Tongue (tissue), 1 donor: ENCODE measurements at regions not wholly inside any gene's neighbourhood (a gene's known extent, or its start where the extent isn't known, plus 50 kb on each side); places are given as distances from the start of the nearest gene placed in this dataset.

ENCODE experiments used
- DNase-seq: peaks from one replicate; pipeline ENCODE4 v3.0.0-alpha.2; 2015

- no peak for DNase-seq
Measured at GRCh38 chr3:193850084-193850619, 257.1 kb downstream of the OPA1 start.

GRCh38 chr3:193851428-193851847 lies 258.4 kb downstream of the OPA1 start:
- no peak for DNase-seq

DNA sequence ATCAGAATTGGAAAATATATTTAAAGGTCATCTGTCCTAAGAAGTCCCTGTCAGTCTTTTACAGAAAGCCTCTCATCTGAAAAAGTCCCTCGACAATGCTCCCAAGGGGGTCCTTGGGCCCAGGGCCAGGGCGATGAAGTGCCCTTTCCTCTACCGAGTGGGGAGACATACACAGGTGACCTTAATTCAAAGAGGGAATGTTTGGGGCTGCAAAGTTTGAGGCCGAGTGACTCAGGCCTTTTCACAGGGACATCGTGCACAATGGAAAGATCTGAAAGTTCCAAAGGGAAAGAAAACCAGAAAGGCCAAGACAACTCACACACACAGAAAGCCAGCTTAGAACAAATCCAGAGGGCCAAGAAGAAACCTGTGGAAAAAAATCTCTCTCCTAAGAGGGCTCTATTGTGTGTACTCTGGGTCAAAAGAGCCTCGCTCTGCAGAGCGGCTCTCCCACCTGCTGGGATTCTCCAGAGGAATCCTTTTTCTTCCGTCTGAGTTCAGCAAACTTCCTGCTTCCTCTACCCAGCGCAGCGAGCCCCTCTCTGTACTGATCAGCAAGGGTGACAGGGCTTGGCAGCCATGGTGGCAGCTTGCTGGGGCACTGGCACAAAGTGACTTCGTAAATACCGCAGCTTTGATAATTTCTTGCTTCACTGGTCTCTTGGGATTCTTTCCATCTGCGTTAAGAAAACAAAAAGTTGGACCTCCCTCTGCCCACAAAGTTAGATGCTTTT lies 259.1 kb downstream of the OPA1 start:
- peak; percentile 65 for DNase-seq

DNA sequence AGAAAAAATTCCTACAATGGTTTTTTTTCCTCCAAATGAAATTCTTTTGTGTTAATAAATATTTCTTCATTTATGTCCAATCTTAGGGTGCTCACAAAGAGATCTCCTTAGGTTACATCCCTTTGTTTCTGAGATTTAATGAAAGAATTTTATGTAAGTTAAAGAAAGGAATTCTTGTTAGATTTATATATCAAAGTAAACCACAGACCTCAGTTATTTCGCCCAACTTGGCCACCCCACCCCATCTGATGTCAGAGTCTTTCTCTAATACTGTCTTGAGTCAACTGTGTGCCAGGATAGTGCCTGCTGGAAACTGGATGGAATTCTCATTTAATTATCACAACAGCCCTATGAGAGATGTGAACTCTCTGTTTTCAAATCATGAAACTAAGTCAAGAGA lies 259.9 kb downstream of the OPA1 start:
- DNase-seq = no peak

- no peak for DNase-seq
Measured at GRCh38 chr3:193853511-193854219, 260.7 kb downstream of the OPA1 start.

DNA sequence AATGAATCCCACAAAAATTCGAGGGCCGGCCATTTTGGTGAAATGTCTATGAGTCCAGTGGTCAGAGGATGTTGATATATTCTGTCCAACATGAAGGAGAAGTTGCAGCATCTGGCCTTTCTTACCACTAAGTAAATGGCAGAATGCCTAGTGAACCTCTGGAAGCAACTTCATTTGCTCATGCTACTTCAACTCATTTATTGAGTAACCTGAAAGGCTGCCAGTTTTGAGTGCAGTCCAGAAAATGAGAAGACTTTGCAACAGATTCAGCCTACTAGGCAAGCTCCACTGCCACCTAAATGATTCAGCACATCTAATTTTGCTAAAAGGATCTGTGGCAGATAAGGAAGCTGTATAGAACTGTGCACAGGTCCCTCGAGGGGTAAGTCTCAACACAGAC lies 265.0 kb downstream of the OPA1 start:
- no peak for DNase-seq

- no peak for DNase-seq
Measured at GRCh38 chr3:193859195-193859594, 266.2 kb downstream of the OPA1 start.

GRCh38 chr3:193861012-193861411 lies 268.0 kb downstream of the OPA1 start:
- no peak for DNase-seq

GRCh38 chr3:193862843-193863242 lies 269.8 kb downstream of the OPA1 start:
- no peak for DNase-seq

DNA sequence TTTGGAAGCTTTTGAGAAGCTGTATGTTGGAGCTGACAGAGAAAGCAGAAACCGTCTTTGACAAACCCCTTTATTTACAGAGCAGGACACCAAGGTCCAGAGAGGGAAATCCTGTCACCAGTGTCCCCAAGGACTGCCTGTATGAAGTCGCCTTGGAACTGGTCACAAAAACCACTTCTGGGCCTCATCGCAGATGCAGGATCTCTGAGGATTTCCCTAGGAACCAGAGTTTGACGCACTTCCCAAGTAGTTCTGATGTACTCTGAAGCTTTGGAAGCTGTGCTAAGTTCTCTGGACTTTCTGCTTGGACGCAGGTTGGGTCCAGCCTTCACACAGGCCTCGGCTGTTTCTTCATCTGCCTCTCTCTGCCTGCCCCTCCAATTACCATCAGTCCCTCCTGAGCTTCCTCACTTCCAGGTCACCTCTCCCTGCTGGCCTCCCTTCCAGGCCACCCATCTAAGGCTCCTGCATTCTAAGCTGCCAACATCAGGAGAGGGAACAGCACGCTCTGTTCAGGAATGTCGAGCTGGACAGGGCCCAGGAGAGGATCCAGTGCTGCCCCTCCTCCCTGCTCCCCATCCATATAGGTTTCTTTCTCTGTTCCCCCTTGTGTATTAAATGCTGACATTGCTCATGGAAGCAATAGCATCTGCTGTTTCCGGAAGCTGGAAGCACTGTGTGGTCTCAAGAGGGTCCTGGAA lies 270.8 kb downstream of the OPA1 start:
- peak; percentile 51 for DNase-seq

DNA sequence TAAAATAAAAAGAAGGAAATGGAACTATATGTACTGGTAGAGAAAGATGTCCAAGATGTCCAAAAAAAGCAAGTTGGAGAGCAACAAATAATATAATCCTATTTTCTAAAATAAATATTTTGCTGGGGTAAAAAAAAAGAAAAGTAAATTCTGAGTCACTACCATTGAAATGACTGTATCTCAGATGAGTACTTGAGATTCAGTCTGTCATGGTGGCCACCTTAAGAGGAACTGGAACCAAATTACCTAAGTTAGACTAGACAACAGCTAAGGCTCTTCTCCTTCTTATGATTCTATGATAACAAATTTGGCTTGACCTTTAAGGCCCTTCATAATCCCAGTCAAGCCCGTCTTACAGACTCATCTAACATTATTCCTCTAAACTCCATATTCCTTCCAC lies 270.6 kb upstream of the HES1 start:
- no peak for DNase-seq

- no peak for DNase-seq
Measured at GRCh38 chr3:193865896-193866480, 270.0 kb upstream of the HES1 start.

GRCh38 chr3:193868590-193868989 lies 267.4 kb upstream of the HES1 start:
- DNase-seq = no peak

DNA sequence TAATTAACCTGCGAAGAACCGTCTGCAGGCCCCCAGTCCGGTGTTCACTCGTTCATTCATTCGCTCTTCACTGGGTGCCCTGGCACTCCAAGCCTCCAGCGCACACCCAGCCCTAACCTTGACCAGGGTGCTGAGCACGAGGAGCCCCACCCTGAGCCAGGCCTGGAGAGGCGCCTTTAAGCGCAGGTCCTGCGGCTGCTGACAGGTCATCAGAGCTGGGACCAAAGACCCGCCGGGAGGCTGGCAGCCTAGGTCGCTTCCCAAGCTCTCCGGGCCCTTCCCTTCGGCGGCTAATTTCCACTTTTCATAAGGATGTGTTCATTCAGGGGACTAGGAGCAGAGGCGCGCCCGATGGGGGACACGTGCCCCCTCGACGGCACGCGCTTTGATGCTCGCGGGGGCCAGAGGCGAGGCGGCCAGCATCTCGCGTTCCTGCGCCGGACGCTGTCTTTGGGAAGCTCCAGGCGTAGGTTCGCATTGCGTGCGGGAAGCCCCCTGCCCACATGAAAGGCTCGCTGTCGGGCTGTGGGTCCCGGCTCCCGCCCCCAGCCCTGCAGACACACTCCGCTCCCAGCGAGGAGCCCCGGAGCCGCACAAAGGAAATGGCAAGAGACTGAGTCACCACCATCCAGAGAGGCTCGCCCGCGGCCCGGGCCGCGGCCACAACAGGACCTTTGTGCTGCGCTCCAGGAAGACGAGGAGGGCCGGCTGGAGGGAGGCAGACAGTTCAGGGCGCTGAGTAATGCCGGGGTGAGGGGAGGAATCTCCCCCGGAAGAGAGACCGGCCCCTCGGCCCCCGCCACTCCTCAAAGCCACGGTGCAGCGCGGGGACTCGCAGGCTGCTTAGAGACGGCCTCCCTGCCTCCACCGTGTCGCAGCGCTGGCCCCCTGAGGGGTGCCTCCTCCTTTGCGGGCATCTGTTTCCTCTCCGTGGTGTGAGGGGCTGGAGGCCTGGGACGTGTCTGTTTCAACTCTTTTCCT lies 266.4 kb upstream of the HES1 start:
- peak; percentile 33 for DNase-seq

DNA sequence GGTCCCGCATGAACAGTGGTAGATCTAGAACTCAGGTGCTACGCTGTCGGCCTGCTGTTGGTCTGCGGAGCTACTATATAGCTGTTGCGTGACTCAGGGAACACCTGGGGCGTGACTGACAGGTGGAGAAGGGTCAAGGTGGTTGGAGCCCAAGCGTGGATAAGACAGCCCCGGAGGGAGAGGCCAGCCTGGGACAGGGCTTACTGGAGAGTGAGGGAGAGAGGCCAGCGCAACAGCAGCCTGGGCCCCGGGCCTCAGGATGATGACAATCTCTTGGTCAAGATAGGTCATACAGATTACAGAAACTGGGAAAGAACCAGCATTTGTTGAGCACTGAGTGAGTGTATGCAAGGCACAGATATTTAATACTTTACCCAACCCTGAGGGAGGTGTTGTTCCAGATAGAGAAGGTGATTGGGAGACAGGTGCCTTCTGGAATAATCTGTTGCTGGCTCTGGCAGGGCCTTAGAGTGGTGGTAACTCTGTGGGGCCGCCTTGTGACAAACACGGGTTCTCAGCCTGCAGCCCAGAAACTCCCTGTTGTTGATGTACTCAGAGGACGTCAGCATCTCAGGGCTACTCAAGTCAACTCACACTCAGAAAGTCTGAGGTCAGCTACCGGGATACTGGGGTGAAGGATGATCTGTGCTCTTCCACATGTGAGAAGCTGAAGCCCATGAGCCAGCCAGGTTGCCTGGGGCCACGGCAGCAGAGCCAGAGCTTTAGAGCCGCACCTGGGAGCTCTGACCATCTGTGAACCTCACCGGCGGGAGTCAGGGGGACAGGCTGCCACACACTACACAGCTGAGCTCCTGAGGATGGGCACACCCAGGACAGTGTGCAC lies 265.4 kb upstream of the HES1 start:
- DNase-seq = no peak

DNA sequence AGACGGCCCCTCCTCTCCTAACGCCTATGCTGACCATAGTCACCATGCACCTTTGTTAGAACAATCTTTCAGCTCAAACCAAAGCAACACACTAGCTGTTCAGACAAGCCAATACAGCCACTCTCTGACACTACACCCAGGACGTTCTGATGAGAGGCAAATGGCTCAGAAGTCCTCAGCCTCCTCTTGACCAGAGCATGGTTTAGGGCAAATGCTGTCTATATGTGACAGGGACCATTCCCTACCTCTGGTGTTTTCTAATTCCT lies 264.8 kb upstream of the HES1 start:
- no peak for DNase-seq

GRCh38 chr3:193872265-193872753 lies 263.6 kb upstream of the HES1 start:
- DNase-seq = peak; percentile 48

GRCh38 chr3:193873426-193874201 lies 262.3 kb upstream of the HES1 start:
- no peak for DNase-seq

DNA sequence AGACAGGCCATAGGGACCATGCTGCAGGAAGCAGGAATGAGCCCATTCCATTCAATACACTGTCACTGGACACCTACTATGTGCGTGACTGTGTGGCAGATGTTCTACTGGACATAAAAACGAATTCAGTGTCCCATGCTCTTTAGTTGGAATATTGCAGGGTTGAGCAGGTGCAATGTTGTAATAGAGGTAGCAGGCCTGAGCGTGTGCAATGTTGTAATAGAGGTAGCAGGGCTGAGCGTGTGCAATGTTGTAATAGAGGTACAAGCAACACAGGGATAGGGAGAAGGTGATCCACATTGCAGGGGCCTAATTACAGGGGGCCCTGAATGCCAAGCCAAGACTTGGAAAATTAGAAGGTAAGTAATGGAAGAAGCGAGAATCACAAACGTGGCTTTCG lies 261.4 kb upstream of the HES1 start:
- DNase-seq = no peak
